SK-N-SH (cell line): ENCODE measurements at regions not wholly inside any gene's neighbourhood (a gene's known extent, or its start where the extent isn't known, plus 50 kb on each side); places are given as distances from the start of the nearest gene placed in this dataset.

Experiments used
- CTCF ChIA-PET: fragments of 300-600, 350-600 bp; formaldehyde crosslinking; extraction: SDS; loops from one replicate; lab custom pipeline; 2021; lab: Yijun Ruan, JAX
- POLR2A ChIA-PET: fragments of 350-600 bp; sonication (Branson Sonifier 250); formaldehyde crosslinking; extraction: SDS; loops from one replicate; lab custom pipeline; 2020; ENCODE audit warnings: antibody characterized with exemption, inconsistent platforms; lab: Yijun Ruan, JAX
- DNase-seq: peaks from one replicate; pipeline ENCODE4 v3.0.0; 2012
- H2AFZ ChIP-seq: fragments of 200-600 bp; sonication (generic); 2 replicates; pipeline ENCODE4 v1.8.1; 2016; ENCODE audit warnings: antibody characterized with exemption, mild to moderate bottlenecking, low read depth
- H3F3A ChIP-seq: fragments of 200-600 bp; sonication (generic); replicated peaks from 2 replicates; pipeline ENCODE3; 2016; ENCODE audit warnings: antibody characterized with exemption, mild to moderate bottlenecking; ENCODE audit not compliant: insufficient read depth
- H3K27ac ChIP-seq, 2 experiments: fragments of 200-500 bp in 1 of 2; fragments of 200-600 bp in 1 of 2; sonication (Bioruptor generic) in 1 of 2; sonication (generic), shearing (Covaris generic) in 1 of 2; 2 replicates each; pipeline versions ENCODE4 v1.5.1 to v1.6.1; 2014 to 2016; ENCODE audit warnings: low read depth in 2 of 2, inconsistent platforms in 1 of 2, low read length in 1 of 2, mild to moderate bottlenecking in 1 of 2, mixed read lengths in 1 of 2
- H3K27me3 ChIP-seq: fragments of 200-600 bp; sonication (generic), shearing (Covaris generic); 2 replicates; pipeline ENCODE4 v1.6.1; 2016; ENCODE audit warnings: mixed run types; ENCODE audit not compliant: insufficient read depth
- H3K36me3 ChIP-seq, 2 experiments: fragments of 200-500 bp in 1 of 2; fragments of 200-600 bp in 1 of 2; sonication (Bioruptor generic) in 1 of 2; sonication (generic) in 1 of 2; replicated peaks in 1 of 2; 2 replicates each; pipeline versions ENCODE3 to v1.5.1; 2014 to 2016; ENCODE audit warnings: low read length in 1 of 2, mild to moderate bottlenecking in 1 of 2; ENCODE audit not compliant: insufficient read depth in 2 of 2, control insufficient read depth in 1 of 2
- H3K4me1 ChIP-seq, 2 experiments: fragments of 200-500 bp in 1 of 2; fragments of 200-600 bp in 1 of 2; sonication (Bioruptor generic) in 1 of 2; sonication (generic), shearing (Covaris generic) in 1 of 2; 2 replicates each; pipeline versions ENCODE4 v1.5.1 to v1.6.1; 2014 to 2016; ENCODE audit warnings: low read depth in 1 of 2, low read length in 1 of 2, mixed run types in 1 of 2; ENCODE audit not compliant: insufficient read depth in 2 of 2, control insufficient read depth in 1 of 2
- H3K4me2 ChIP-seq: fragments of 200-600 bp; sonication (generic), shearing (Covaris generic); 2 replicates; pipeline ENCODE4 v1.6.1; 2017; ENCODE audit warnings: mixed run types
- H3K4me3 ChIP-seq, 2 experiments: fragments of 200-500 bp in 1 of 2; fragments of 200-600 bp in 1 of 2; sonication (Bioruptor generic) in 1 of 2; sonication (generic), shearing (Covaris generic) in 1 of 2; 2 replicates each; pipeline versions ENCODE4 v1.5.1 to v1.8.1; 2014 to 2016; ENCODE audit warnings: low read depth in 2 of 2, inconsistent platforms in 1 of 2, low read length in 1 of 2, mild to moderate bottlenecking in 1 of 2, mixed read lengths in 1 of 2, moderate library complexity in 1 of 2
- H3K79me2 ChIP-seq: fragments of 200-600 bp; sonication (generic); 2 replicates; pipeline ENCODE4 v1.8.1; 2017; ENCODE audit warnings: mild to moderate bottlenecking; ENCODE audit not compliant: insufficient read depth
- H3K9ac ChIP-seq: fragments of 200-600 bp; sonication (generic); 2 replicates; pipeline ENCODE4 v1.6.1; 2017; ENCODE audit warnings: mixed run types
- H3K9me2 ChIP-seq: fragments of 200-600 bp; sonication (generic); 2 replicates; pipeline ENCODE4 v1.6.1; 2017; ENCODE audit warnings: mixed run types
- H3K9me3 ChIP-seq: fragments of 200-600 bp; sonication (generic); 2 replicates; pipeline ENCODE4 v1.6.1; 2017; ENCODE audit warnings: mixed run types, mild to moderate bottlenecking, moderate library complexity
- H4K20me1 ChIP-seq: fragments of 200-600 bp; sonication (generic); 2 replicates; pipeline ENCODE4 v1.6.1; 2017; ENCODE audit warnings: mild to moderate bottlenecking, mixed run types; ENCODE audit not compliant: insufficient read depth
- CHD2 ChIP-seq: fragments of 150-350 bp; IDR thresholded peaks from 2 replicates; pipeline ENCODE4 v1.6.1; 2018; ENCODE audit warnings: low read length; ENCODE audit not compliant: partially characterized antibody
- CTCF ChIP-seq: fragments of 200-600 bp; sonication (generic); IDR thresholded peaks from 2 replicates; pipeline ENCODE4 v1.6.1; 2017; ENCODE audit warnings: antibody characterized with exemption, mild to moderate bottlenecking, moderate library complexity
- ELF1 ChIP-seq: IDR thresholded peaks from 2 replicates; pipeline ENCODE4 v1.4.0; 2012
- EP300 ChIP-seq, 2 experiments: IDR thresholded peaks; 2 replicates each; pipeline versions ENCODE4 v1.4.0 to v1.6.1; 2012; ENCODE audit warnings: borderline replicate concordance in 1 of 2, low read depth in 1 of 2, low read length in 1 of 2
- EZH2phosphoT487 ChIP-seq: fragments of 200-600 bp; sonication (generic); IDR thresholded peaks from 2 replicates; pipeline ENCODE4 v1.6.1; 2017; ENCODE audit warnings: low read depth, mixed run types, mild to moderate bottlenecking, antibody characterized with exemption, moderate library complexity, borderline replicate concordance
- FOSL2 ChIP-seq: IDR thresholded peaks from 2 replicates; pipeline ENCODE4 v1.4.0; 2012; ENCODE audit warnings: low read depth, mild to moderate bottlenecking, moderate library complexity, borderline replicate concordance
- FOXM1 ChIP-seq: IDR thresholded peaks from 2 replicates; pipeline ENCODE4 v1.4.0; 2012; ENCODE audit warnings: low read depth, mild to moderate bottlenecking
- GATA2 ChIP-seq: sonication (generic); formaldehyde crosslinking; IDR thresholded peaks from 2 replicates; pipeline ENCODE4 v1.5.0; 2020; ENCODE audit warnings: mild to moderate bottlenecking, missing genetic modification reagents
- IRF3 ChIP-seq: fragments of 150-350 bp; IDR thresholded peaks from 2 replicates; pipeline ENCODE4 v1.6.1; 2016; ENCODE audit warnings: mild to moderate bottlenecking, low read depth, low read length
- JUND ChIP-seq: IDR thresholded peaks from 2 replicates; pipeline ENCODE4 v1.4.0; 2012
- MXI1 ChIP-seq: IDR thresholded peaks from 2 replicates; pipeline ENCODE4 v1.6.1; 2012; ENCODE audit warnings: mild to moderate bottlenecking, low read depth, low read length, improper control_type of control experiment
- NRF1 ChIP-seq: IDR thresholded peaks from 2 replicates; pipeline ENCODE4 v1.6.1; 2012; ENCODE audit warnings: low read depth, mild to moderate bottlenecking, low read length
- PBX3 ChIP-seq: IDR thresholded peaks from 2 replicates; pipeline ENCODE4; 2012
- RCOR1 ChIP-seq: fragments of 150-350 bp; IDR thresholded peaks from 2 replicates; pipeline ENCODE4 v1.6.1; 2017; ENCODE audit warnings: antibody characterized with exemption, low read length
- REST ChIP-seq: IDR thresholded peaks from 2 replicates; pipeline ENCODE4 v1.6.1; 2012; ENCODE audit warnings: mild to moderate bottlenecking, low read depth, low read length, moderate library complexity
- TCF12 ChIP-seq: IDR thresholded peaks from 2 replicates; pipeline ENCODE4 v1.4.0; 2012
- YY1 ChIP-seq: IDR thresholded peaks from 2 replicates; pipeline ENCODE4 v1.4.0; 2012; ENCODE audit warnings: low read depth, mild to moderate bottlenecking
- WGBS: methylation state at CpG from one replicate; pipeline ENCODE4 v1.1.6; 2017; ENCODE audit warnings: low lambda C conversion rate; 5-methylcytosine and 5-hydroxymethylcytosine counted together

- no peaks in the 10 kb centered on the region for H3K27me3 ChIP-seq
- H3F3A ChIP-seq, result no peaks in the 10 kb centered on the region
- H3K4me1 ChIP-seq, result no peaks in the 10 kb centered on the region; a peak in 2 of 4 replicates
- no peak overlapping the region for H3K9ac ChIP-seq
- POLR2A ChIA-PET, result no interaction called here
- TF ChIP-seq YY1 (no peak), FOSL2 (no peak), FOXM1 (no peak), NRF1 (no peak), ELF1 (no peak)
- TF ChIP-seq, all 33 proteins: peak for 0
- no peak for DNase-seq
- Histone ChIP-seq H3K4me2 (no peak overlapping the region), H3K9me2 (no peaks in the 10 kb centered on the region), H3K4me3 (no peak overlapping the region), H2AFZ (no peak overlapping the region), H3K9me3 (no peaks in the 10 kb centered on the region), H3K36me3 (no peaks in the 10 kb centered on the region), H4K20me1 (no peaks in the 10 kb centered on the region), H3K79me2 (no peaks in the 10 kb centered on the region), H3K27ac (peak overlapping the region in 1 of 2 experiments; percentile 51; a peak in 2 of 4 replicates)
- WGBS, result 17% methylated on average over 1 of the region's 1 CpG
- CTCF ChIA-PET, result interaction anchor here (0.6 to 0.9 kb wide), 3 partner anchors 39 to 359 kb away, joined by 3 read pairs; no protein-coding TSS in a partner anchor
Measured at GRCh38 chr9:27765266-27766072, 192.2 kb upstream of the C9orf72 start.

- H3K9ac ChIP-seq, result no peak overlapping the region
- no peak for DNase-seq
- 45% methylated on average over 3 of the region's 3 CpGs for WGBS
- POLR2A ChIA-PET, result no interaction called here
- H3K9me2 ChIP-seq, result no peaks in the 10 kb centered on the region
- H3K4me3 ChIP-seq, result no peak overlapping the region
- CTCF ChIA-PET, result interaction anchor here (0.6 to 0.9 kb wide), 3 partner anchors 40 to 103 kb away, joined by 3 read pairs; no protein-coding TSS in a partner anchor
- H2AFZ ChIP-seq, result no peak overlapping the region
- no peaks in the 10 kb centered on the region for H3K36me3 ChIP-seq
- H4K20me1 ChIP-seq, result no peaks in the 10 kb centered on the region
- no peaks in the 10 kb centered on the region for H3F3A ChIP-seq
- no peaks in the 10 kb centered on the region for H3K9me3 ChIP-seq
- H3K27ac ChIP-seq, result peak overlapping the region in 1 of 2 experiments; percentile 51; a peak in 2 of 4 replicates
- no peaks in the 10 kb centered on the region for H3K27me3 ChIP-seq
- H3K4me2 ChIP-seq, result no peak overlapping the region
- no peaks in the 10 kb centered on the region for H3K79me2 ChIP-seq
- no peaks in the 10 kb centered on the region; a peak in 2 of 4 replicates for H3K4me1 ChIP-seq
- TF ChIP-seq FOSL2 (no peak), TCF12 (no peak), IRF3 (no peak), ELF1 (no peak), GATA2 (CRISPR knock-in tag) (no peak), JUND (no peak), CHD2 (no peak), MXI1 (no peak), CTCF (no peak), EZH2phosphoT487 (no peak), FOXM1 (no peak), REST (no peak), PBX3 (no peak), EP300 (IDR thresholded peaks at IDR 0.05; ENCODE audit: borderline replicate concordance in 1 of 2, low read depth in 1 of 2, low read length in 1 of 2) (no peak), YY1 (no peak), RCOR1 (no peak)
Measured at GRCh38 chr9:27766073-27766835, 193.0 kb upstream of the C9orf72 start.
